ENCODE measurements at regions not wholly inside any gene's neighbourhood (a gene's known extent, or its start where the extent isn't known, plus 50 kb on each side); places are given as distances from the start of the nearest gene placed in this dataset.

- no peak for DNase-seq
Measured at GRCh38 chr10:91576096-91576545, 56.8 kb downstream of the PPP1R3C start.

DNA sequence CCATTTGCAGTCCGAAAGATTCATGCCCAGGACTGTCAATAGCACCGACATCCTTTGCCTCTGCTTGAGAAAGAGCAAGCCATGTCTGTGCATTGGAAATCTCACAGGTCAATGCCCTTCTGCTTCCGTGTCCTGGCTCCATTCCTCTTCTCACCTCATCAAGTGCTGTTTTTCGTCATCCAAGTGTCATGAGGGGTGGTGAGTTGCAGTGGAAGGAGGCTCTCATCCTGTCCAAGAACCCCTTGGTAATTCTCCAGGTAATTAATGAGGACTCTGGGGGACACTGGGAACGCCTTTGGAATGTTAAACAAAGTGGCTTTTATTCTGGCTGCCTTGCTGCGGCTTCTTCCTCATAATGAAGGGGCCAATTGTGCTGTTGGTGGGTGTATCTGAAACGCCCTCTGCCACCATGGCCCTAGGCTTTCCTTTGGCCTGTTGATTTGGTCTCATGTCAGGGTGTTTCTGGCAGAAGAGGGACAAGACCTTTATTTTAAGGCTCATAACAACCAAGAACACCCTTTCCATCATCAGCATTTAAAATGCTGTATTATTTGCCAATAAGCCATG, 57.7 kb downstream of the PPP1R3C start:
- no peak for DNase-seq

- DNase-seq, result no peak
Measured at GRCh38 chr10:91574236-91574635, 58.6 kb downstream of the PPP1R3C start.

- no peak for DNase-seq
Measured at GRCh38 chr10:91573320-91573719, 59.6 kb downstream of the PPP1R3C start.

GRCh38 chr10:91571671-91572070, 61.2 kb downstream of the PPP1R3C start:
- DNase-seq, result no peak

- no peak for DNase-seq
Measured at GRCh38 chr10:91570220-91570619, 62.7 kb downstream of the PPP1R3C start.

DNA sequence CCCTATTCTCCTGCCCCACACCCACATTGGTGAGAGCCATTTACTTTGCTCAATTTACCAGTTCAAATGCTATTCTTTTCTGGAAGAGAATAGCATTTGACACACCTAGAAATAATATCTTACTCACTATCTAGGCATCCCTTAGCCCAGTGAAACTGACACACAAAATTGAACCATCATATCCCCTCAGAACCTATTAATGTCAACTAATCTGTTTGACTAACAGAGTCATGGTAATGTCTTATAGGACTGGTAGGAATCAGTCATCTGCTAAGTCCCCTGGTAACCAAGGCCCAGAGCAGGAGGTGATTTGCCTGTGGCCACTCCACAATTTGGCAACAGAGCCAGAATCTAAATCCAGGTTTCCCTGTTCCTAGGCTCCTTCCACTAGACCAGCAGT, 63.3 kb downstream of the PPP1R3C start:
- DNase-seq, result no peak

DNA sequence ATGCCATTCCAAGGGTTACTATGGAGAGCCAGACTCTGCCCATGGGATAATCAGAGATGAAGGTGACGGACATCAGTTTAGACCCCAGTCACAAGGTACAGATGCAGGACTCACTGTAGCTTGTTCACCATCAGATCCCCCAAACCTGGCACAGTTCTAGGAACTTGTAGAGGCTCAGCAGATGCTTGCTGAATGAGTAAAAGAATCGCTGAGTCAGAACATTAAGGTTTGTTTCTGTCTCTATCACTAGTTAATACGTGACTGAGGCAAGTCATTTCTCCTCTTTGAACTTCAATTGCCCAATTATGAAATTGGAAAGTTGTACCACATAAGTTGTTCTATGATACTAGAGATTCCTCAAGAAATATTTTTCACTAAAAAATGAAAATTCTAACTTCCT, 65.1 kb downstream of the PPP1R3C start:
- no peak for DNase-seq

DNA sequence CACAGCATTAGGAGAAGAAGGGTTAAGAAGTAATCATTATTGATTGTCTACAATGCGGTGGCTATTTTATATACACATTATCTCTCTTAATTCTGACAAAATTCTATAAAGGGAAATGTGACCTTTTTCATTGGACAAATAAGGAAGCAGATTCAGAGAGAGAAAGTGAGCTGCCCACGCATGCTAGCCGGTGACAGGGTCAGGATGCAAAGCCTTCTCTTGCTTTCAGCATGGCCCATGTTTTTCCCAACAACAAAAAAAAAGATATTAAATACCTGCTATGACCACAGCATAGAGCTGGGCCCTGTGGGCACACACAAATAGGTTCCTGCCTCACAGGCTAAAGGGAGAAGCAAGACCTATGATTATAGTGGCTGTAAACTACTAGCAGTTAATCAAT, 66.8 kb downstream of the PPP1R3C start:
- DNase-seq, result peak; percentile 49 to 61 (median 56)

DNA sequence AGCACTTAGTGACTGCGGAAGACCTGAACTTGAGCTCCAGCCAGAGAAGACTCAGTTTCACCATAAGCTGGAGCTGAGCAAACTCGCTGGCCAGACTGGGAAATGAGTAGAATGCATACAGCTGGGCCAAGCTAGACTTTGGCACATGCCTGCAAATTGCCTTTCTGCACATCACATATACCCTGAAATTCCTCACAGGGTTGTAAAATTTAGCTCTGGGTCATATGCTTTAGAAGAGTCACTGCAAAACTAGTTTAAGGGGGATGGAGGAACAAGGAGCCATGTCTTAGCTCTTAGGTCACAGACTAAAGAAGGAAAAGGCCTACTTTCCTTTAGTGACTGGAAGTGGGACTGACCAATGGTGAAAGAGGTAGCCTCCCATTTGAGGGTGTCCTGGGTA, 67.6 kb downstream of the PPP1R3C start:
- DNase-seq, result no peak

GRCh38 chr10:91564508-91564907, 68.4 kb downstream of the PPP1R3C start:
- no peak for DNase-seq

All from suppressor macrophage treated with lipopolysaccharide for 1 hour (primary cell).